Gastrocnemius medialis (tissue), 4 donors: ENCODE measurements at regions not wholly inside any gene's neighbourhood (a gene's known extent, or its start where the extent isn't known, plus 50 kb on each side); places are given as distances from the start of the nearest gene placed in this dataset.

ENCODE experiments used
- POLR2A ChIP-seq, 2 donors: fragments of 450-650 bp; IDR thresholded peaks; one replicate each; pipeline ENCODE4 v1.6.1; 2017; ENCODE audit warnings: antibody characterized with exemption in 2 of 2, mild to moderate bottlenecking in 2 of 2, moderate library complexity in 2 of 2
- TF ChIP-seq, protein P1 (sequence below), 5 experiments: fragments of 450-650 bp in 3 of 5; fragments of 200-600 bp in 2 of 5; sonication (generic) in 2 of 5; IDR thresholded peaks in 4 of 5; conservative IDR thresholded peaks in 1 of 5; 1 replicate in 4 of 5; 2 replicates in 1 of 5; pipeline ENCODE4 v1.5.1; 2016 to 2019; ENCODE audit warnings: antibody characterized with exemption in 5 of 5, mild to moderate bottlenecking in 3 of 5, moderate library complexity in 3 of 5

DNA sequence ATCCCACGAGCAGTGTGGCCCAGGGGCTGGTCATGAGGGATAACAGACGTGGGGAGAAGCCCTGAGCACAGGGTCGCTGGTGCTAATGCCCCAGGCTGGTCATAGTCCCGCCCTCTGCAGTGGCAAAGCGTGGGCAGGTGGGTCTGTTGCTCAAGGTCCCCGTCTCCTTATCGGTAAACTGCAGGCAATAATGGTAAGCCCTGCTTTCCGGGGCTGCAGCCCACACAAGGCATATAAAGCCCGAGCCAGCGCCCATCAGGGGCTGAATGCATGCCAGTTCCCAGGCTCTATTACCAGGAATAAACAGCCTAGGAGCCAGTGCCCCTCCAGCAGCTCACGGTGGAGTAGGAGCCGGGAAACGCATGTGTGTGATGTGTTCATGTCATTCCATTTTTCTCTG is 261.0 kb downstream of the BRD1 start:
- no peak for TF ChIP-seq POLR2A (IDR thresholded peaks at IDR 0.05)
- TF ChIP-seq, protein P1, sequence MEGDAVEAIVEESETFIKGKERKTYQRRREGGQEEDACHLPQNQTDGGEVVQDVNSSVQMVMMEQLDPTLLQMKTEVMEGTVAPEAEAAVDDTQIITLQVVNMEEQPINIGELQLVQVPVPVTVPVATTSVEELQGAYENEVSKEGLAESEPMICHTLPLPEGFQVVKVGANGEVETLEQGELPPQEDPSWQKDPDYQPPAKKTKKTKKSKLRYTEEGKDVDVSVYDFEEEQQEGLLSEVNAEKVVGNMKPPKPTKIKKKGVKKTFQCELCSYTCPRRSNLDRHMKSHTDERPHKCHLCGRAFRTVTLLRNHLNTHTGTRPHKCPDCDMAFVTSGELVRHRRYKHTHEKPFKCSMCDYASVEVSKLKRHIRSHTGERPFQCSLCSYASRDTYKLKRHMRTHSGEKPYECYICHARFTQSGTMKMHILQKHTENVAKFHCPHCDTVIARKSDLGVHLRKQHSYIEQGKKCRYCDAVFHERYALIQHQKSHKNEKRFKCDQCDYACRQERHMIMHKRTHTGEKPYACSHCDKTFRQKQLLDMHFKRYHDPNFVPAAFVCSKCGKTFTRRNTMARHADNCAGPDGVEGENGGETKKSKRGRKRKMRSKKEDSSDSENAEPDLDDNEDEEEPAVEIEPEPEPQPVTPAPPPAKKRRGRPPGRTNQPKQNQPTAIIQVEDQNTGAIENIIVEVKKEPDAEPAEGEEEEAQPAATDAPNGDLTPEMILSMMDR (IDR thresholded peaks at IDR 0.05 in 4 of 5, conservative IDR thresholded peaks at IDR 0.05 in 1 of 5) = no peak
